Epithelial cell of esophagus (primary cell): ENCODE measurements at regions not wholly inside any gene's neighbourhood (a gene's known extent, or its start where the extent isn't known, plus 50 kb on each side); places are given as distances from the start of the nearest gene placed in this dataset.

Source experiments
- DNase-seq: peaks from one replicate; pipeline ENCODE4 v3.0.0; 2010; ENCODE audit warnings: low read depth
- H3K4me3 ChIP-seq: 2 replicates; pipeline ENCODE4 v1.5.1; 2011; ENCODE audit warnings: mild to moderate bottlenecking, low read length, control low read depth
- CTCF ChIP-seq: IDR thresholded peaks from 2 replicates; pipeline ENCODE4 v1.5.1; 2011; ENCODE audit warnings: low read depth, mild to moderate bottlenecking, low read length, control low read depth, inconsistent platforms; ENCODE audit not compliant: insufficient read depth; ENCODE audit errors: missing control alignments

- no peak for TF ChIP-seq CTCF
- no peak for DNase-seq
- H3K4me3 ChIP-seq, result no peak overlapping the region
These were observed 565.7 kb downstream of the PYDC2 start for GRCh38 chr3:192026661-192027060.

GRCh38 chr3:192031941-192032340, 571.0 kb downstream of the PYDC2 start:
- no peak for TF ChIP-seq CTCF
- H3K4me3 ChIP-seq, result no peak overlapping the region
- peak; percentile 61 for DNase-seq

- DNase-seq, result peak; percentile 64
- no peak for TF ChIP-seq CTCF
- H3K4me3 ChIP-seq, result no peak overlapping the region
These were observed 572.3 kb downstream of the PYDC2 start for GRCh38 chr3:192033246-192033645.

- DNase-seq, result peak; percentile 97
These were observed 577.8 kb downstream of the PYDC2 start for GRCh38 chr3:192038726-192039125.

GRCh38 chr3:192039593-192039992, 578.6 kb downstream of the PYDC2 start:
- DNase-seq, result no peak
- no peak for TF ChIP-seq CTCF
- no peak overlapping the region for H3K4me3 ChIP-seq

More at GRCh38 chr3:192038726-192039125, 577.8 kb downstream of the PYDC2 start:
- TF ChIP-seq CTCF, result no peak
- no peak overlapping the region for H3K4me3 ChIP-seq

GRCh38 chr3:192040282-192041043, 579.5 kb downstream of the PYDC2 start:
- no peak overlapping the region for H3K4me3 ChIP-seq
- DNase-seq, result no peak
- TF ChIP-seq CTCF, result no peak

GRCh38 chr3:192042116-192042515, 581.2 kb downstream of the PYDC2 start:
- TF ChIP-seq CTCF, result no peak
- no peak overlapping the region for H3K4me3 ChIP-seq
- no peak for DNase-seq
